Activated CD8-positive, alpha-beta memory T cell treated with anti-CD3 and anti-CD28 coated beads, Interleukin-2, amount 50 U/mL, for 24 hours (primary cell): ENCODE measurements at regions not wholly inside any gene's neighbourhood (a gene's known extent, or its start where the extent isn't known, plus 50 kb on each side); places are given as distances from the start of the nearest gene placed in this dataset.
"Not testable (repeated sequence)": the region's sequence is repeated elsewhere in the genome, so short reads cannot be mapped to it uniquely, and the experiment has no call there.

Experiments
- DNase-seq: peaks from one replicate; pipeline ENCODE4 v3.0.0-alpha.2; 2020; ENCODE audit errors: extremely low read depth

DNA sequence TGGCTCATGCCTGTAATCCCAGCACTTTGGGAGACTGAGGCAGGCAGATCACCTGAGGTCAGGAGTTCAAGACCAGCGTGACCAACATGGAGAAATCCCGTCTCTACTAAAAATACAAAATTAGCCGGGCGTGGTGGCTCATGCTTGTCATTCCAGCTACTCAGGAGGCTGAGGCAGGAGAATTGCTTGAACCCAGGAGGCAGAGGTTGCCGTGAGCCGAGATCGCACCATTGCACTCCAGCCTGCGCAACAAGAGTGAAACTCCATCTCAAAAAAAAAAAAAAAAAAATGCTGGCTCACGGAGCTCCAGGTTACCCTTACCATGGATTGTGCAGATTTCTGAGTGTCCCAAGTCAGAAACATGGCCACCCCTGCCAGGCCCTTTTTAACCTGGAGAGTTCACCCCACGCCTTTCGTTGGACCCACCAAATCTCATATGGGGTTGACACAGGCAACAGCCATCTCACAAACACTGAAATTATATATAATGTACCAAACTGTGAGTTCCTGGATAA is 69.9 kb upstream of the CITED2 start:
- DNase-seq: not testable (repeated sequence)

GRCh38 chr6:139443231-139444112 is 69.0 kb upstream of the CITED2 start:
- DNase-seq: no peak

- DNase-seq: no peak
Measured at GRCh38 chr6:139442188-139442671, 67.8 kb upstream of the CITED2 start.

DNA sequence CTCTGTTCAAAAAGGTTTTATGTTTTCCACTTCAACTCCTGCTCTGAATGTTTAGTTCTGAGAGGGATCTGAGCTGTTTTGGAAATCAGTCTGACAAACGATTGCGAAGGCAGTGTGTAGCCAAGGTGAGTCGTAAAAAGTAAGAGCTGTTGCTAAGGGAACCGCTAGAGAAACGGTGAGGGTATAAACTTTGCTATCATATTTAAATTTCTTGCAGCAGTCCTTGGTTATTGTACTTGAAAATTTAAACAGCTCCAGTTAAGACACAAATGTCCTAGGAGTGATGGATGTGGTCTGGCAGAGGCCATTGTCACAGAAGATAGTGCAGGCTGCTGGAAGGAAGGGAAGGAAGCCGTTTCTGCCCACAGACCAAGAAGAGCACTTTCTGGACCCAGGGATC is 64.9 kb upstream of the CITED2 start:
- DNase-seq: no peak

DNA sequence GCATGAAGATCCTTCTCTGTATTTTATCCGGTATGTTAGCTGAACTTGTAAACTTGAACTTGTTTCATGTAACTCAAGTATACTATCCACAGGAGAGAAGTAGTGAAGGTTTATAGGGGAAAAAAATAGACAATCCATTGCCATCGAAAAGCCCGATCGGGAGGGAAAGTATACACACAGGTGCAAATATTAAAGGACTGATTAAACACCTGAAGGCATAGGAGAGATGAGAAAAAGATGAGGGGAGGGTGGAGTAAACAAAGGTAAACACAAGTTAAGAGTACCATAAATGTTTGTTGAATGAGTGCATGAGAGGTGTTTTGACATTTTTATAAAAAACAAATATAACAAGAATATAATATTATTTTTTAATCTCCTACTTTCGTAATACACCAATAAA is 64.3 kb upstream of the CITED2 start:
- DNase-seq: no peak

- DNase-seq: no peak
Measured at GRCh38 chr6:139436957-139437348, 62.5 kb upstream of the CITED2 start.

- DNase-seq: no peak
Measured at GRCh38 chr6:139436200-139436956, 61.9 kb upstream of the CITED2 start.

DNA sequence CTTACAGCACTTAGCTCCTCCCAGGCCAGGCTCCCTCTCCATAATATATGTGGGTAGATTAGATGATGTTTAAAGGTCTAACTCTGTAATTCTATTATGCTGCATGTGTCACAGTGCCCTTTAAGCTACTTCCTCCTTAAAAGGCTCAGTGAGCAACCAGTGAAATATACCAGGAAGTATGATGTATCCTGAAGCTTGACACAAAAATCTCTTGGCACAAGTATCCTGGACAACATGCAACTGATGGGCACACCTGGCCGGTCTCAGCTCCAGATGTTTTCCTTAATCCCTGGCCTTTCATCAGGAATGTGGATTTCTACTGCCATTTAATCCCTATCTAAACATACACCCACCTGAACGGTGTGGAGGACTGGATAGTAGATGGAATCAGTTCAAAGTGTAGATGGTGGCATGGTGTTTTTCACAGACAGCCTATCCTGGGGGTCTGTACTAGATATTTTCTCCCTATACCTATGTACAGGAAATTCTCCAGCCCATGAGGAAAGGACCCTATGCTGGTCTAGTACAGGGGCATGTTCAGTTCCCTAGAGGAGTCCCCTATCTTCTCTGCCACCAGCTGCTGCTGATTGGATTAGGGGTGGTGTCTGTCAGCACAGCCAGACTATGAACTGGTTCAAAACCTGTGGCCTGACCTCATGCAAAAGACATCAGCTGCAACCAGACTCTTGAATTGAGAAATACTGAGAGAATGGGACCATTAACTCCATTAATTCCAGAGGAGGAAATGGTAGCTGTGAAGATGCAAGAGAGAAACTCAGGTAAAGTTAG is 59.4 kb upstream of the CITED2 start:
- DNase-seq: no peak

DNA sequence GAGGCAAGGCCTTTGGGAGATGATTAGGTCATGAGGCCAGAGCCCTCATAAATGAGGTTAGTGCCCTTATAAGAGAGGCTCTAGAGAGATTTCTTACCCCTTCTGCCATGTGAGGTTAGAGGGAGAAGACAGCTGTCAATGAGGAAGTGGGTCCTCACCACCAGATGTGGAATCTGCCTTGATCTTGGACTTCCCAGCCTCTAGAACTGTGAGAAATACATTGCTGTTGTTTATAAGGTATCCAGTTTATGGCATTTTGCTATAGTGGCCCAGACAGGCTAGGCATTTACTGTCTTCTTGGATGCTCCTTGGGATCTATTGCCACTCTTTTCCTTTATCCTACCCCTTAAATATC is 57.1 kb upstream of the CITED2 start:
- no peak for DNase-seq

- no peak for DNase-seq
Measured at GRCh38 chr6:139430899-139431601, 56.6 kb upstream of the CITED2 start.

DNA sequence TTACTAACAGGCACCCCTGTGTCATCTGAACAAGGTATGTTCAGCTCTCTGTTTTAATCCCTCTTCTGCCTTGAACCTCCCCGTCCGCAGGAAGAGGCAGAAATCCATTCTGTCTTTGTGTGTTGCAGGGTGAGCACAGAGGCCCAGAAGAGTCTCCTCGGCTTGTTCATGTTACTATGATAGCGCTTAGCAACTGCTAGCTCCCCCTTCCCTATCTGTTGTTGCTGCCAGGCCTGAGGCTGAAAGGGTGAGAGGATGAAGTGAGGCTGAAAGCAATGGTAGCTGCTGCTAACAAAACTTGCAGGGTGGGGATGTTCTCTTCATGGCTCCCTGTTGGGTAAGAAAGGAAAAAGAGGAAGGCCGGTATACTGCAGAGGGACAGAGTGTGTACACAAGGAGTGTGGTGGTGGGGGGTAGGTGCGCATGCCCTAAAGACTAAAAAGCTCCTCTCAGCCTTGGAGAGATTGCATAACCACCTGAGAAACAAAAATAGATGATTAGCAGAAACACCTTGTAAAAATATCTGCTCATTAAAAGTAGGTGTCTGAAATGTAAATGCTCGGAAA is 55.2 kb upstream of the CITED2 start:
- DNase-seq: no peak

DNA sequence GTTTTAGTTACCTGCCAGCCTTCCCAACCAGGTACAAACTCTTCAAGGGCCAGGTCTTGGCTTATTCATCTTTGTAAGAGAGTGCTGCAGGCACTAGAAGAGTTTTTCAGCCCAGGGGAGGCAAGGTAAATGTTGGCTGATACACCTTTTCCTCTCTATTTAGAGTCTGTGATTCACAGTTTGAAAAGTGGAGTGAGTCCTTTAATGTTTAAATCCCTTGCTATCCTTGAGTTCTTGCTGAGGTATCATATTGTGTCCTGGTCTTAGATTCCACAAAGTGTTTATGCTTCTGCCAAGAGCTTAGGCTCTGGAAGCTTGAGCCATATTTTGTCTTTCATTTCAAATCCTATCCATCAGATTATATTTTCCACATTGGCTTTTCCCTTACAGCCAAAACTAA is 52.8 kb upstream of the CITED2 start:
- DNase-seq: no peak

DNA sequence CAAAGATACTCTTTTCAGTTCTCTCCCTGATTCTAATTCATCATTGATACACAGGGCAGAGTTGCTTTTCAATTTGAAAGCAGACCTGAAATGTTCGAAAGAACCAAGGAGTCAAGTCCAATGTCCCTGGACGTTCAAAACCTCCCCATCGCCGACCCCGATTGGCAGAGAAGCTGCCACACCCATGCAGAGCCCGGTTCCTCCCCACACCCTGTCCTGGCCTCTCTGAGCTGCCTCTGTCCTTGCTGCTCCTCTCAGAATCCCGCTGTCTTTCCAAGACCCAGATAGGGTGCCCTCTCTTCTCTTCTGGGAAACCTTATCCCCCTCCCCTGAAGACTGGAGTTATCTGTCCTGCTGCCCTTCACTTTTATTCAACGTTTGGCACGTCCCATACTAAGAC is 52.3 kb upstream of the CITED2 start:
- no peak for DNase-seq

DNA sequence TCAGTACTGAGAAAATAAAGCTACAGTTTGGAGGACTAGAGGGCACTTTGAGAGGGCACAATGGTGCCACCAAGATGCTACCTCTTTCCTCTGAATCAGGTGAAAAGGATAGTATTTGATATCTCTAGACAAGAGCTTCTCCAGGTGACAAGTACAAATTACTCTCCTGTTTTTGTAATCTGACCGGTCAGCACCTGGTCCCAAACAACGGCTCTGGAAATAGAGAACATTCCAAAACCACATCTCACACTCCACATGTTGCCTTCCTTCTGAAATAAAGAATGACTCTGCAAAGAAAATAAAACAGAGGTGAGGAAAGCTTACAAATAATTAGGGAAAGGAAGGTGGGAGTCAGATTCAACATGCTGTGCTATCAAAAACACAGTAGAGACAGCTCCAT is 51.3 kb upstream of the CITED2 start:
- no peak for DNase-seq

GRCh38 chr6:139423971-139424667 is 49.7 kb upstream of the CITED2 start:
- no peak for DNase-seq
